ENCODE measurements at regions not wholly inside any gene's neighbourhood (a gene's known extent, or its start where the extent isn't known, plus 50 kb on each side); places are given as distances from the start of the nearest gene placed in this dataset.
"Not testable (repeated sequence)": the region's sequence is repeated elsewhere in the genome, so short reads cannot be mapped to it uniquely, and the experiment has no call there.

DNA sequence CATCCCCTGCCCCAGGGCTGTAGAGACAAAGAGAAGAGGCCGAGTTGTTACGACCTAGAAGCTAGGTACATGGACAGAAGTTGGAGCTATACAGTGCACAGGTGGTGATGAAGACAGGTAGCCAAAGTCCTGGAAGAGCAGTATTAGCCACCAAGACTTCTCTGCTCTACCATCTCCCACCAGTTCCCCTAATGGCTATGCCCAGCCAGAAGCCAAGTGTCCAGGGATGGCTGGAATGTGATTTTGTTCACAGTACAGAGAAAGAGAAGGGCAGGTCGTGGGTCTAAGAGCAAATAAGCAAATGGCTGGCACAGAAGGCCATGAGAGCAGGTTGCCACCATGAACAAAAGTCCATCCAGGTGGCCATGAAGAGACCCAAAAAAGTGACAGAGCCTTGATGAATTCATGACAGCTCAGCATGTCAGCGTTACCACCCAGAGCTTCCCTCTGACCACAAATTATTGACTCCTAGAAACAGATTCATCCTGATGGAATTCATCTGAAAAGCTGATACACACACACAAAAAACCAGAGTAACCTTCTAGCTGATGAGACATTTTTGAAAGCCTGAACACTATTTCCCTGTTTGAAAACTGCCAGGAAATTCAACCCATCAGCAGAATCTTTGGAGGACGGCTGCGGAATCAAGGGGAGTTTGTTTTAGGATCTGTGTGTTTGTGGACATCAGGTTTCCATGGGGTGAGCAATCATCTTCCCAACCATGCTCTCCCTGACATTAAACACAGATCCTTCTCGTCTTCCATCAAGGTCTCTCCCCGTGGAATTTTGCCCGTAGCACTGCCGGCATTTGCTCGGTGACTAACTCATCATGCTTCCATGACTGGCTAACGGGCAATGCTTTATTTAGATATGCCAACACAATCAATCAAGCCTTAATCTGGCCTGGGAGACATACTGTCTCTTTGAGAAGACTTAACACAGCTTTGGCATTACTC is 906.7 kb upstream of the AUTS2 start:
- no peak for DNase-seq (ENCODE audit: low read depth, low spot score)

DNA sequence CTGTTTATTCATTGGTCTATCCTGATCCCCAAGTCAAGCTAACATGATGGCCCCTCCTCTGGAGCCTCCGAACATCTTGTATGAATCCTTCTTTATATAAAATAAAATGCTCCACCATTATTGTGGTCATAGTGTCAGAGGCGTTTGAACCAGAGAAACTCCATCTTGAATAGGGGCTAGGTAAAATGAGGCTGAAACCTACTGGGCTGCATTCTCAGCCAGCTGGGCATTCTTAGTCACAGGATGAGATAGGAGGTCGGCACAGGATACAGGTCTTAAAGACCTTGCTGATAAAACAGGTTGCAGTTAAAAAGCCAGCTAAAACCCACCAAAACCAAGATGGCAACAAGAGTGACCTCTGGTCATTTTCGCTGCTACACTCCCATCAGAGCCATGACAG is 905.8 kb upstream of the AUTS2 start:
- DNase-seq (ENCODE audit: low read depth, low spot score): no peak

DNA sequence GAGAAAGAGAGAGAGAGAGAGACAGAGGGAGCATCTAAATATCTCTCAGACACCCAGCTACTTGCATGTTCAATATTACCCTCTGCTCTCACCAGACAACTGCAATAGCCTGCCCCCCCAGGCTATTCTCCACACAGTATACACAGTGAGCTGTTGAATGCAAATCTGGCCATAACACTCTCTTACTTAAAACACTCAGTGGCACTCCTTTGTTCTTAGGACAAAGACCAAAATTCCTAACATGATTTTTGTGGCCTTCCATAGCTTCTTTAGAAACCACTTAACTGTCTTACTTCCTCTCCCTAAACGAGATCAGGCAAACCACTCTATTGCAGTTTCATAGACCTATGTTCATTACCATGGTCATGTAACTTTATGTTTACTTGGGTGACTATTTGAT is 903.6 kb upstream of the AUTS2 start:
- no peak for DNase-seq (ENCODE audit: low read depth, low spot score)

DNA sequence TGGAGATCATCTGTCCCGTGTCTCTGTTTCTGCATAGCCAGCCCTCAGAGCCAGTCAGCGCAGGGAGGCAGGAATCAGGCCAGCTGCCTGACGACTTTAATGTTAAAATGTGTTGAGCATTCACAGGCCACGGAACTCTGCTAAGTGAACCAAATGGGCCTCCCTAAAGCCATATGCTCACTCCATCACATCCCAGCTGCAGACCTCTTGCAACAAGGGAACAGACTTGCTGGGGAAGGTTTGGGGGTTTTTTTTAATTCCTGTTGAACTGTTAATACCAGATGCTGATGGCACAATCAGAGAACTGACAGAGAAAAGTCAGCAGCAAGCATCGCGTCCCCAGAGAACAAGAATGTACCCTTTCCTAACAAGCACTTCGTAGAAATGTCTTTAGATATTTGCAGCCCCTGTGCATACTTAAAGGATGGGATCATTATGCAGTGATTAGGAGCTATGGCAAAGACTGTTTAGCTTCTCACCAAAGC is 900.4 kb upstream of the AUTS2 start:
- DNase-seq (ENCODE audit: low read depth, low spot score): no peak

DNA sequence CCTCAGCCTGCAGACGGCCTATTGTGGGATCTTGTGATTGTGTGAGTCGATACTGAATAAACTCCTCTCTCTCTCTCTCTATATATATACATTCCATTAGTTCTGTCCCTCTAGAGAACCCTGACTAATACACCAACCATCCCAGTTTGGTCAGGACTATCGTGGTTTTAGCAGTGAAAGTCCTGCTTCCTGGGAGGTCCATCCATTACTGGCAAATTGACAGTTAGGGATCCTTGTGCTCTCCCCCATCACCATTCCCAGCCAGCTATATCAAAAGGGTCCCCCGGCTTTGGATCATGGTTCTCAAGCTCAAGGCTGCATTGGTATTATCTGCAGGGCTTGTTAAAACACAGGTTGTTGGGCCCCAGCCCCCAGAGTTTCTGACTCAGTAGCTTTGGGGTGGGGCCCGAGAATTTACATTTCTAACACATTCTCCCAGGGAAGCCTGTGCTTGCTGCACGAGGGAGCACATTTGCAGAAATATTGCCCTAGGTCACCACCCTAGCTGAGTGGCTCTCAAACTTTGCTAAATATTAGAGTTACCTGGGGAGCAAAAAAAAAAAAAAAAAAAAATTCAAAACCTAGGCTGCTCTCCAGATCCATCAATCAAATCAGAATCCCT is 899.1 kb upstream of the AUTS2 start:
- no peak for DNase-seq (ENCODE audit: low read depth, low spot score)

DNA sequence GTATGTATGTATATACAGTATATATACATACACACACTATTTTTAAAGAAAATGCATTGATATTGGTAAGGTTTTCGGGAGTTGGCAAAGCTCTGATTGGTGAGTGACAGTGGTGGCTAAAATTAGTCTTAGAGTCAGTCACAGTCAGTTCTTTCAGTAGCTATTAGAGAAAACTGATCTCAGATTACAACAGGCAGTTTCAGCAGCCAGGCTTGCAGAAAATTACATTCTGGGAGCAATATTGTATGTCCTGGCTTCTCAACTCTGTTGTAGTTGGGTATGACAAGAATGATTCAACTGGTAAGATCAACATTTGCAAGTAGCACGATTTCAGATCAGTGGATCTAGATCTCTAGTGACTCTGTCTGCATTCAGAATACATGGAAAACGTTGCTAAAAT is 897.9 kb upstream of the AUTS2 start:
- no peak for DNase-seq (ENCODE audit: low read depth, low spot score)

DNA sequence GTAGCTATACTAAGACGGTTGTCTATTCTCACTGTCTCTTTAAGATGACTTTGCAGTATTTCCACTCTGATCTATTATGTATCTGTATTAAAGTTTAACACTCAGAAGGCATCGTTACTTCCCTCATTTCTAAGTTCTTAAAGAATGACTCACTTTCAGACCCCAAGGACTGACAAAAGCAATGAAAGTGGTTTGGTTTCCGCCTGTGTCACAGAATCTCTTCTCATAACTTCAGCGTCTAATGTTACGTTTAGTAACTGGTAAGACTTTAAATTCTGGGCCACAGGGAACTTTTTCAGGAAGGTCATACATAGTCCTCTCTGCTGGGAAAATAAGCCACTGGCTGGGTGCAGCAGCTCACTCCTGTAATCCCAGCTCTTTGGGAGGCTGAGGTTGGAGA is 892.0 kb upstream of the AUTS2 start:
- DNase-seq (ENCODE audit: low read depth, low spot score): no peak

DNA sequence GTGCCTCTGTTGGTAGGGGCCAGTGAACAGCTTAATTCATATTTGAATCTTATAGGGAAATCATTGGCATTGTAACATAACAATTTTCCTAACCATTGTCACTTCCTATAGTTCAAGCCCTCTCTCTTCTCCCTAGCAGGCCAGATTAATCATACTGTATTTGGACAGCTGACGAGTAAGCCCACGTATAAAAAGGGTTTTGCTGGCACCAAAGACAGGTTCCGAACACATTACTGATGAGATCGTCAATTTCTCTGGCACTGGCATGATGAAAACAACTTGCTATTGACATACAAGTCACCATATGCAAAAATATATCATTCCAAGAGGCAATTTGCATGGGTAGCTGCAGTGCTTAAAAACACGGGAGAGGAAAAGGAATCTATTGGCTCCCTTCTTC is 891.1 kb upstream of the AUTS2 start:
- no peak for DNase-seq (ENCODE audit: low read depth, low spot score)

DNA sequence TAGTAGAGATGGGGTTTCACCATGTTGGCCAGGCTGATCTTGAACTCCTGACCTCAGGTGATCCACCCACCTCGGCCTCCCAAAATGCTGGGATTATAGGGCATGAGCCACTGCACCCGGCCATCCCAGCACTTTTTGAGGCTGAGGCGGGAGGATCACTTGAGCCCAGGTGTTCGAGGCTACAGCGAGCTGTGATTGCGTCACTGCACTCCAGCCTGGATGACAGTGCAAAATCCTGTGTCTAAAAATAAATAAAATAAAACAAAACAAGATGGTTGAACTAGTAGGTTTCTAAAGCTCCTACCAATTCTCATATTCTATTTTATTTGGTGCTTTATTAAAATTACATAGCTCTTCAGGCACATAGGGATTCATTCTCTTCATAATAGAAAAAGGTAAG is 890.3 kb upstream of the AUTS2 start:
- no peak for DNase-seq (ENCODE audit: low read depth, low spot score)

DNA sequence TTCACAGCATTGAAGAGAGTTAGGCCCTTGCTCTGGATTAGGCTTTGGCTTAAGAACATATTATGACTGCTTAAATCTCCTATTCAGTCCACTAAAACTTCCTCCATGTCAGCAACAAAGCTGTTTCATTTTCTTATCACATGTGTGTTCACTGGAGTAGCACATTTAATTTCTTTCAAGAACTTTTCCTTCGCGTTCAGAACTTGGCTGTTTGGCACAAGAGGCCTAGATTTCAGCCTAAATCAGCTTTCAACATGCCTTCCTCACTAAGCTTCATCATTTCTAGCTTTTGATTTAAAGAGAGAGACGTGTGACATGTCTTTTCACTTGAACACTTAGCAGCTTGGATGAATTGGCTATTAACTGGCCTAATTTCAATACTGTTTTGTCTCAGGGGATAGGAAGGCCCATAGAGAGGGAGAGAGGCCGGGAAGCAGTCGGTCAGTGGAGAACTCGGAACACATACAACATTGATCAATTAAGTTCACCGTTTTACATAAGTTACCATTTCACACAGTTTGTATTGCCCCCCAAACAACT is 885.2 kb upstream of the AUTS2 start:
- DNase-seq (ENCODE audit: low read depth, low spot score): no peak

DNA sequence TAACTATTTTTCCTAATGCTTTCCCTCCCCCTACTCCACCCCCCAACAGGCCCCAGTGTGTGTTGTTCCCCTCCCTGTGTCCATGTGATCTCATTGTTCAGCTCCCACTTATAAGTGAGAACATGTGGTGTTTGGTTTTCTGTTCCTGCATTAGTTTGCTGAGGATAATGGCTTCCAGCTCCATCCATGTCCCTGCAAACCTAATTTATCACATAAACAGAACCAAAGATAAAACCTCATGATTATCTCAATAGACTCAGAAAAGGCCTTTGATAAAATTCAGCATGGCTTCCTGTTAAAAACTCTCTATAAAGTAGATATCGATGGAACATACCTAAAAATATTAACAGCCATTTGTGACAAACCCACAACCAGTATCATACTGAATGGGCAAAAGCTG is 884.1 kb upstream of the AUTS2 start:
- not testable (repeated sequence) for DNase-seq (ENCODE audit: low read depth, low spot score)

DNA sequence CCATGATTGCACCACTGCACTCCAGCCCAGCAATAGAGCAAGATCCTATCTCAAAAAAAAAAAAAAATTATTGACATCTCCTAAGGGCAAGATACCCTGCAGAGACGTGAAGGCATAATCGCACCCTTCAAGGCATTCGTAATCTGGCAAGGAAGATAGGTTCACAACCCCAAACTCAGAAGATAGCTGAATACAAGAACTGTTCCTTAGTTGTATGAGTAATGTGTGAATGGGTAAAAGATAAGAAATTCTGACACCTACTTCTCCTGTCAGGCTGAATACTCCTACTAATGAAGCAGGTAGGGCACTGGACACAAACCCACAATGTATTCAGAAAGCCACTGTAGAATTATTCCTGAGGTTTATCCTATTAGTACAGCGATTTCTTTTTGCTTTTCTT is 882.4 kb upstream of the AUTS2 start:
- no peak for DNase-seq (ENCODE audit: low read depth, low spot score)

DNA sequence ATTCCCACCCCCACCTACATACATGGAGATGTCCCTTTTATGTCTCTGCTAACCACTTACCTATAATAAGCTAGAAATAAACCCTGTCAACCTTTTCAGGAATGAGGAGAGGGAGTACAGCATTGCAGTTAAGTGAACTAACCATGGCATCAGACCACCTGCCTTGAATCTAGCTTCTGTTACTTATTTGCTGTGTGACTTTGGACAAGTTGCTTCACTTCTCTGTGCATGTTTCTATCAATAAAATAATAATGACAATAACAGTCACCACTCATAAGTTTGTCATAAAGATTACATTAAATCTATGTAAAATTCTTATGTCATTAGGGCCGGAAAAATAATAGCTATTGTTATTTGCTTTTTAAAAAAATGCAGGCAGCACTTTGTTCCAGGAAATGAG is 881.1 kb upstream of the AUTS2 start:
- no peak for DNase-seq (ENCODE audit: low read depth, low spot score)

DNA sequence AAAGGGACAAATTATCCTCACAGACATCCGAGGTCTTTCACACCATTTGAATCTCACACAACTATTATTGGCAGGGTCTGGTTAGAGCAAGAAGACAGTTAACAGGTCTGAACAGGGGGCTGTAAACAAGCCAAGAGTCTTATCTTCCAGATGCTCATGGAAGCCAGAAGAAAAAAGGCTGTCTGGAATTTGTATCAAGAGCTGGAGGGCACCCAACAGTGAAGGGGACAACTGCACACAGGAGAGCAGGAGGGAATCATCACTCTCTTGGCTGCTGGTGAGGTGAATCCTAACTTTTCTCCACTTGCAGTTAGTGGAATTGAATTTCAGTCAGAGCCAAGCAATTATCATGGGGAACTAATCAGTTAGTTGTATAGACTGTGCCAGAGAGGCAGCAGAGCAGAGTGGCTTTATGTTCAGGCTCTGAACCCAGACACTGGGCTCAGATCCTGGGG is 880.2 kb upstream of the AUTS2 start:
- DNase-seq (ENCODE audit: low read depth, low spot score): no peak

DNA sequence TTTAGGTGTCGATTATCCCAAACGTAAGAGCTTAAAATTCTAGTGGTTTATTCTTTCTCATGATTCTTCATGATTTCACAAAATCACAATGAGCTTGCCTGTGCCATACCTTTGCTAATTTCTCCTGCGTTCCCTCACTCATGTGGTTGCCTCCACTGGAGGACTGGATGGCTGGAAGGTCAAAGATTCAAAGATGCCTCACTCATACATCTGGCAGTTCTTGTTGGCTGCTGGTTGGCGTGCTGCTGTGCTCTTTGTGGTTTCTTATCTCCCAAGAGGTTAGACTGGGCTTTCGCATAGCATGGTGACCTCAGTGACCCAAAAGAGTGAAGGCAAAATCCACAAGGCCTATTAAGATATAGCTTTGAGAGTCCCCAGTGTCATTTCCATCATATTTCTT is 877.6 kb upstream of the AUTS2 start:
- DNase-seq (ENCODE audit: low read depth, low spot score): no peak

DNA sequence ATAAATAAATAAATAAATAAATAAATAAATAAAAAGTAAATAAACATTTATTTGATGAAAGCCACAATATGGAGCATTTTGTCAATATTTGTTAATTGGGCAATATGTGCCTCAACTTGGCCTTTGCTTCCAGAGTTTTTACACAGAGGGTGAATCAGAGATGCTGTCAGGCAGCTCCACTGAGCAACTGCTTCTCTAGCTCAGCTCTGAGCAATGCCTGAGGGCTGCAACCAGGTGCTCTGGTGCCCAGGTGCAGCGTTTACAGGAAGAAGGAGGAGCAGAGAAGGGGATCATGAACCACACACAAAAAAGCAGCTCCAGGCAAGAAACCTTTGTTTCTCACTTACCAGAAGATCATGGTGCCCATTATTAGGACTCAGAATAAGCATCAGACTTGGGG is 876.2 kb upstream of the AUTS2 start:
- DNase-seq (ENCODE audit: low read depth, low spot score): no peak

DNA sequence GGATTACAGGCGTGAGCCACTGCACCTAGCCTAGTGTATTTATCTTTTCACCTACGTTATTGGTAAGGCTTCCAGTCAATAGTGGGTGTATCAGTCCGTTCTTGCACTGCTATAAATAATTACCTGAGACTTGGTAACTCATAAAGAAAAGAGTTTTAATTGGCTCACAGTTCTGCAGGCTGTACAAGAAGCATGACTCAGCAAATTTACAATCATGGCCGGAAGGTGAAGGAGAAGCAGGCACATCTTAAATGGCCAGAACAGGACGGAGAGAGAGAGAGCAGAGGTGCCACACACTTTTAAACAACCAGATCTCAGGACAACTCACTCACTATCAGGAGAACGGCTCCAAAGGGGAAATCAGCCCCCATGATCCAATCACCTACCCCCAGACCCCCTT is 873.3 kb upstream of the AUTS2 start:
- no peak for DNase-seq (ENCODE audit: low read depth, low spot score)

DNA sequence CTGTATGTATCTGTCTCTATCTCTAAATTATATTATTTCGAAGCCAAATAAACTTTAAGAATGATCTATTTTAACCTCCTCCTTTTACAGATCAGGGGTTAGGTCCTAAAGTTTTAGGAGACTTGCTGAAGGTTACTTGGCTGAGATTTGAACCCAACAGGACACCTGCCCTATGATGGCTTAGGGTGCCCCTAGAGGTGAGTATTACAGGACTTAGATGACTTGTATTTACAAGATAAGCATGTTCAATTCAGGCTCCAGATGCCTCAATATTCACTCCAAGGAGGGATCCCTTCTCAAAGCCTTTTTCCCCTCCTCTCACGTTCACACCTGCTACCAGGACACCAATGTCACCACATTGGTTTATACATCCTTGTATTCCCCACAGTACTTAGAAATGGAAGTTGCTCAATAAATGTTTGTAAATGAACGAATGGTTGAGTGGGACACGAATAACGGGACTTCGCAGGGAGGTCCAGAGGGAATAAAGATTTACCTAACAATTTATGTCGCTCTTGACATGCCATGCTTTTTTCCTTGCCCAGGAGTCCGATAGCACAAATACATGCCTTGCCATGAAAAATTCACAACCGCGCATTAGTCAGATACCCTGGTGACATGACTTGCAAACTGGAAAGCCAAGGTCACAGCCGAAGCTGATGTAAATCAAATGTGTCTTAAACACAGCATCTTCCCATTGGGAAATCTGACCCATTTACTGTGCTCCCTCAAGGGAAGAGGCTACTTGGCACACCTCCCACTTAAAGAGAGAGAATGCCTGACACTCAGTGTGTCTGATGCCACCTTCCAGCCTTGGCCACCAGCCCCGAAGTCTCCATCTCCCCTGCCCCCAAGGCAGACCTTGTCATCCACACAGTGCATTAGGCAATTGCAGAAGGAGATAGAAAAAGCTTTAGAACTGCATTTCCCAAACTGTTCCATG is 872.2 kb upstream of the AUTS2 start:
- DNase-seq (ENCODE audit: low read depth, low spot score): no peak

DNA sequence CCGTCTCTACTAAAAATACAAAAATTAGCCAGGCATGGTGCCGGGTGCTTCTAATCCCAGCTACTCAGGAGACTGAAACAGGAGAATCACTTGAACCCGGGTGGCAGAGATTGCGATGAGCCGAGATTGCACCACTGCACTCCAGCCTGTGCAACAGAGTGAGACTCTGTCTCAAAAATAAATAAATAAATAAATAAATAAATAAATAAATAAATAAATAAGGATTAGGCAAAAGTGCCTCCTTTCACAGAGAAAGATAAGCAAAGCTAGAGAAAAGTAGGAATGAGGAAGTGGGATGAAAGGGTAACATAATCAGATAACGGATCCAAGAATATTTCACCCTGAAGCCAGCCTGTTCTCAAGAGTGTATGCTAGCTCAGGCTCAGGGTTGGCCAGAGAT is 869.6 kb upstream of the AUTS2 start:
- not testable (repeated sequence) for DNase-seq (ENCODE audit: low read depth, low spot score)

DNA sequence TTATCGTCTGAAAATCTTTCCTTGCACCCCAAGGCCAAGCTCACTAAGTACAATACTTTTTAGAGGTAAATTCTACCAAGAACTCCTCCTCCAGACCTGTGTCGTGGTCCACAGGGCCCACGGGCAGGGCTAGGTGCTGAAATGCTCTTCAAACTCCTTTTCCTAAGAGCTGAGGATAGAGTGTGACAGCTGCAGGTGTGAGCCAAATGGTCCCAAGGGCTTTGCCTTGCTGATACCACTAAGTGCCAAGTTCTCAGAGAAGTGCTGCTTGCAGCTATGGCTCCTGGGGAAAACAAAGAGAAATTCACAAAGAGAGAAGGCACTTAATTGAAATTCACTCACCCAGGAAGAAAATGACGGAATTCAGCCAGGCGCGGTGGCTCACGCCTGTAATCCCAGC is 868.9 kb upstream of the AUTS2 start:
- DNase-seq (ENCODE audit: low read depth, low spot score): no peak

DNA sequence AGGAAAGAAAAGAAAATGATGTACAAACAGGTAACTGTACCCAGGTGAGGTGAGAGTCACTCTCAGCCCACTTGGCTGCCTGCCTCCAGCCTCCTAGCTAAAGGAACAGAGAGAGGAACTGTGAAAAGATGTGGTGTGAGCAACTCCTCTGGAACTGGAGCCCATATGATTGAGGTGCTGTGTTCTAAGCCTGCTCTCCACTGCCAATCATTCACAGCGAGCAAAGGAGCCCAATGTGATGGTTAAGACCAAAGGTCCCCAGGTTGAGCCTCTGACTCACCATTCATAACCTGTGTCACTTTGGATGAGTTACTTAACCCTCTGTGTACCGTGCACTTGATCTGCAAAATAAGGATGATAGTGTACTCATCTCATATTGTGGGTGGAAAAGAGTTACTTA is 868.1 kb upstream of the AUTS2 start:
- DNase-seq (ENCODE audit: low read depth, low spot score): no peak

DNA sequence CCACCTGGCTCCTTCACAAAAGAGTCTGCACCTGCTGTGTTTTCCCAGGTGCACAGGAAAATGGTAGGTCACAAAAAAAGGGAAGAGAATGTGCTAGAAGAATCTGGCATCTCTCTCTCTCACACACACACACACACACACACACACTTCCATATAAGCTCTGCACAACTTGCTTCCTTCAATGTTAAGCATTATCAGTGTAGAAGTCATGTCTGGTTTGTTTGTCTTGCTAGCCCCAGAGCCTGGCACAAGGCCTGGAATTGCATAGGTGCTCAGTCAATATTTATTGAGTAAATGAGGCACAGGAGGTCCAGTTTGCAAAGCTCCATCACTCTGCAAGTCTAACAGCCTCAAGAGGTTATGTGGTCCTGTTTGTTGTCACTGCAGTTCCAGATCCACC is 867.3 kb upstream of the AUTS2 start:
- no peak for DNase-seq (ENCODE audit: low read depth, low spot score)
